Cardiac muscle cell (in vitro differentiated cells and primary cell): ENCODE measurements at regions not wholly inside any gene's neighbourhood (a gene's known extent, or its start where the extent isn't known, plus 50 kb on each side); places are given as distances from the start of the nearest gene placed in this dataset.

Experiments
- DNase-seq, 2 donors: peaks; one replicate each; pipeline versions ENCODE4 v3.0.0 to v3.0.0-alpha.2; 2010 to 2017; ENCODE audit warnings: low read depth in 1 of 2, low spot score in 1 of 2
- H3K27ac ChIP-seq: fragments of 200-600 bp; sonication (generic); 2 replicates; pipeline ENCODE4 v1.5.1; 2016
- H3K27me3 ChIP-seq: fragments of 200-600 bp; sonication (generic); 2 replicates; pipeline ENCODE4 v1.6.0; 2016; ENCODE audit warnings: control low read depth
- H3K36me3 ChIP-seq: fragments of 200-600 bp; sonication (generic); 2 replicates; pipeline ENCODE4 v1.5.1; 2016; ENCODE audit warnings: control low read depth
- H3K4me1 ChIP-seq: fragments of 200-600 bp; sonication (generic); 2 replicates; pipeline ENCODE4 v1.8.1; 2017; ENCODE audit warnings: low read depth, mild to moderate bottlenecking, mixed run types
- H3K4me3 ChIP-seq: fragments of 200-600 bp; sonication (generic); 2 replicates; pipeline ENCODE4 v1.5.1; 2016; ENCODE audit warnings: mild to moderate bottlenecking
- H3K9me3 ChIP-seq: fragments of 200-600 bp; sonication (generic); 2 replicates; pipeline ENCODE4 v1.5.1; 2017; ENCODE audit warnings: low read depth, mild to moderate bottlenecking, control low read depth
- TF ChIP-seq, protein P1 (sequence below): IDR thresholded peaks from 2 replicates; pipeline ENCODE4 v1.5.1; 2012; ENCODE audit warnings: low read depth, mild to moderate bottlenecking, low read length

GRCh38 chr5:58273711-58274110, 186.2 kb downstream of the PLK2 start:
- H3K27me3 ChIP-seq = no peaks in the 10 kb centered on the region
- TF ChIP-seq, protein P1, sequence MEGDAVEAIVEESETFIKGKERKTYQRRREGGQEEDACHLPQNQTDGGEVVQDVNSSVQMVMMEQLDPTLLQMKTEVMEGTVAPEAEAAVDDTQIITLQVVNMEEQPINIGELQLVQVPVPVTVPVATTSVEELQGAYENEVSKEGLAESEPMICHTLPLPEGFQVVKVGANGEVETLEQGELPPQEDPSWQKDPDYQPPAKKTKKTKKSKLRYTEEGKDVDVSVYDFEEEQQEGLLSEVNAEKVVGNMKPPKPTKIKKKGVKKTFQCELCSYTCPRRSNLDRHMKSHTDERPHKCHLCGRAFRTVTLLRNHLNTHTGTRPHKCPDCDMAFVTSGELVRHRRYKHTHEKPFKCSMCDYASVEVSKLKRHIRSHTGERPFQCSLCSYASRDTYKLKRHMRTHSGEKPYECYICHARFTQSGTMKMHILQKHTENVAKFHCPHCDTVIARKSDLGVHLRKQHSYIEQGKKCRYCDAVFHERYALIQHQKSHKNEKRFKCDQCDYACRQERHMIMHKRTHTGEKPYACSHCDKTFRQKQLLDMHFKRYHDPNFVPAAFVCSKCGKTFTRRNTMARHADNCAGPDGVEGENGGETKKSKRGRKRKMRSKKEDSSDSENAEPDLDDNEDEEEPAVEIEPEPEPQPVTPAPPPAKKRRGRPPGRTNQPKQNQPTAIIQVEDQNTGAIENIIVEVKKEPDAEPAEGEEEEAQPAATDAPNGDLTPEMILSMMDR = no peak
- H3K4me3 ChIP-seq = no peak overlapping the region
- DNase-seq = no peak
- H3K36me3 ChIP-seq = no peaks in the 10 kb centered on the region
- no peaks in the 10 kb centered on the region for H3K9me3 ChIP-seq
- no peak overlapping the region for H3K27ac ChIP-seq
- H3K4me1 ChIP-seq = no peaks in the 10 kb centered on the region

- TF ChIP-seq, protein P1 = no peak
- H3K9me3 ChIP-seq = no peaks in the 10 kb centered on the region
- no peaks in the 10 kb centered on the region for H3K27me3 ChIP-seq
- H3K4me3 ChIP-seq = no peak overlapping the region
- no peaks in the 10 kb centered on the region for H3K4me1 ChIP-seq
- no peaks in the 10 kb centered on the region for H3K36me3 ChIP-seq
- H3K27ac ChIP-seq = no peak overlapping the region
- no peak for DNase-seq
These were observed 191.6 kb downstream of the PLK2 start for GRCh38 chr5:58268268-58268667.

GRCh38 chr5:58266402-58266801, 193.5 kb downstream of the PLK2 start:
- peak in 1 of 2 donors; percentile 15 for DNase-seq
- TF ChIP-seq, protein P1 = no peak
- no peaks in the 10 kb centered on the region for H3K27me3 ChIP-seq
- no peaks in the 10 kb centered on the region for H3K36me3 ChIP-seq
- H3K27ac ChIP-seq = no peak overlapping the region
- H3K9me3 ChIP-seq = no peaks in the 10 kb centered on the region
- H3K4me3 ChIP-seq = no peak overlapping the region
- H3K4me1 ChIP-seq = no peaks in the 10 kb centered on the region

DNA sequence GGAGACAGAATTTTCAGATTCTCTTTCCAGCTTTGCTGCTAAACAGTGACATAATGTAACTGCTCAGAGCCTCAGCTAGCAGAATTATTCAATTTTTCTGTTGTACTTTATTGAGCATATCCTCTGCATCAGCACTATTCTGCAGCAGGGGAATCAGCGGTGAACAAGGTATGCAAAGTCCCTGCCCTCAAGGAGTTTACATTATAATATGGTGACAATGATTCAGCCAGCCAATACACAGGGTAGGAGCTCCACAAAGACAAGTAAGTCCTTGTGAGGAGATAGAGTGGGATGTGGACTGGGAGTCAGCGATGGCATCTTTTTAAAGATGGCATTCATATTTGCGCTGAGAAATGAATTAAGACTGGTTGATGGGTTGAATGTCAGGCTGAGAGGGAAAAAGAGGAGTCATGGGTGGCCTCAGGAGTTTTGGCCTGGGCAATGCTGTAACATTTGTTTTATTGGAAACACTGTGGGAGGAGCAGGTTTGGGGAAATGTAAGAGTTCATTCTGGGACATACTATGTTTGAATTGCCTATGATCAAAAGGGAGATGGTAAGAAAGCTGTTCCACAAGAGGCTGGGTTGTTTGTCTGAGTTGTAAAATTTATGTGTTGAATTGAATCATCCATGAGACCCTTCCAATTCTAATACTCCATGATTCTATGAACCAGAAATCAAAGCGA, 194.5 kb downstream of the PLK2 start:
- no peaks in the 10 kb centered on the region for H3K36me3 ChIP-seq
- no peak overlapping the region for H3K27ac ChIP-seq
- H3K27me3 ChIP-seq = no peaks in the 10 kb centered on the region
- no peak for DNase-seq
- no peaks in the 10 kb centered on the region for H3K9me3 ChIP-seq
- no peaks in the 10 kb centered on the region for H3K4me1 ChIP-seq
- H3K4me3 ChIP-seq = no peak overlapping the region
- TF ChIP-seq, protein P1 = no peak

DNA sequence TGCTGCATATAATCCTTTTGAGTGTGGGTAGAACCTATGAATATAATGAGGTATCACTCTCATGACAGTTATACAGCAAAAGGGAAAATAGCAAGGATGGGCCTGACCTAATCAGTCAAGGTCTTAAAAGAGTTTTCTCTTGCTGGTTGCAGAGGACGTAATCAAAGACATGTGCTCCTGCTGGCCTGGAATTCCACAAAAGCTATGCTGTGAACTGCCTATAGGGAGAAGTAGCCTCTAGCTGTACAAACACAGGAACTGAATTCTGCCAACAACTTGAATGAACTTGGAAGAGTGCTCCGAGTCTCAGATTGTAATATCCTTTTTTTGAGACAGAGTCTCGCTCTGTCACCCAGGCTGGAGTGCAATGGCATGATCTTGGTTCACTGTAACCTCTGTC, 195.6 kb downstream of the PLK2 start:
- H3K36me3 ChIP-seq = no peaks in the 10 kb centered on the region
- H3K4me1 ChIP-seq = no peaks in the 10 kb centered on the region
- H3K9me3 ChIP-seq = no peaks in the 10 kb centered on the region
- no peak overlapping the region for H3K27ac ChIP-seq
- no peak overlapping the region for H3K4me3 ChIP-seq
- peak in 1 of 2 donors; percentile 28 for DNase-seq
- H3K27me3 ChIP-seq = no peaks in the 10 kb centered on the region
- TF ChIP-seq, protein P1 = no peak
